NCI-H2107 (cell line): ENCODE measurements at regions not wholly inside any gene's neighbourhood (a gene's known extent, or its start where the extent isn't known, plus 50 kb on each side); places are given as distances from the start of the nearest gene placed in this dataset.

Experiments
- DNase-seq: peaks from one replicate; lab custom pipeline; 2025; lab: John Stamatoyannopoulos, UW

- DNase-seq = no peak
Measured at GRCh38 chr3:194084284-194084683, 51.7 kb upstream of the HES1 start.
